UCSD-AML1 (cell line): ENCODE measurements at regions not wholly inside any gene's neighbourhood (a gene's known extent, or its start where the extent isn't known, plus 50 kb on each side); places are given as distances from the start of the nearest gene placed in this dataset.
"Not testable (repeated sequence)": the region's sequence is repeated elsewhere in the genome, so short reads cannot be mapped to it uniquely, and the experiment has no call there.

Experiments
- DNase-seq: peaks from one replicate; lab custom pipeline; 2025; ENCODE audit not compliant: unreplicated experiment; lab: John Stamatoyannopoulos, UW

DNA sequence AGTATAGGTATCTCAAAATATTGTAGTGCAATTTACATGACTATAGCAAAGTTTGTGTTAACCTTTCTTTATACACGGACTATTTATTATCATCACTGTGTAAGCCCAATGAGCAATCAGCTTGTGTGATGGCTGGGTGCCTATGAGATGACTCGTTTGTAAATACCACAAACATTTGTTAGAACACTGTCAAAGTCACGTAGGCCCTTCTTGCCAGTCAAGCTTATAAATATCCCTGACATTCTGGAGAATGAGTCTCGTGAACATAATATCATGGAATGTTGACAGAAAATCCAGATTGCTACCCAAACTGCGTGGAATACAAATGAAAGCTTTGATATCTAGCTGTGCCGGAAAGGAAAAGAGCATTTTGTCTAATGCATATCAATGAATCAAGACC, 648.3 kb upstream of the MDGA2 start:
- DNase-seq, result no peak

DNA sequence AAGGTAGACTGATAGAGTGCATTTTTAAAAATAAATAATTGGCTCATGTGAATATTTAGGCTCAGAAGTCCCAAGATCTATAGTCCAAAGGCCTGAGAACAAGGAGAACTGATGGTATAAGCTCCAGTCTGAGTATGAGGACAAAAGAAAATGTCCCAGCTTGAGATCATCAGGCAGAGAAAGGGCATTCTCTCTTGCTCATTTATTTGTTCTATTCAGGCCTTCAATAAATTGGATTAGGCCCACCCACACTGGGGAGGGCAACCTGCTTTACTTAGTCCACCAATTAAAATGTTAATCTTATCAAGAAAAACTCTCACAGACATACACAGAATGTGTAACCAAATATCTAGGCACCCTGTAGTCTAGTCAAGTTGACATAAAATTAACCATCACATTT, 644.4 kb upstream of the MDGA2 start:
- no peak for DNase-seq

DNA sequence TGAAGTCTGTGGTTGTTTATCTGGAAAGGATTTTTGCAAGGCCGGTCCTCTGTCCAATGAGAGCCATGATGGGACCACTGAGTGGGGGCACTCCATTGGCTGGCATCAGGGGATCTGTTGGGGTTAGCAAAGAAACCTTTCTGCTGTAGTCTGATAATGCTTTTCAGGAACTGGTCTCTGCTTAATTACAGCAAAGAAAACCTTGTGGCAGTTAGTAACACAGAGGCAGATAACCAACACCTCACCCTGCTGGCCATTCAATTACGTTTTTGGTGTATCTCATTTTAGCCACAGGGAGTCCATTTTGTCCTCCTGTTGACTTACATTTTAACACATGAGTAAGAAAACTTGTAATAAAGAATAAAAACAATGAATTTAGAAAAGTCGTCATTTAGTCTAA, 629.3 kb upstream of the MDGA2 start:
- no peak for DNase-seq

DNA sequence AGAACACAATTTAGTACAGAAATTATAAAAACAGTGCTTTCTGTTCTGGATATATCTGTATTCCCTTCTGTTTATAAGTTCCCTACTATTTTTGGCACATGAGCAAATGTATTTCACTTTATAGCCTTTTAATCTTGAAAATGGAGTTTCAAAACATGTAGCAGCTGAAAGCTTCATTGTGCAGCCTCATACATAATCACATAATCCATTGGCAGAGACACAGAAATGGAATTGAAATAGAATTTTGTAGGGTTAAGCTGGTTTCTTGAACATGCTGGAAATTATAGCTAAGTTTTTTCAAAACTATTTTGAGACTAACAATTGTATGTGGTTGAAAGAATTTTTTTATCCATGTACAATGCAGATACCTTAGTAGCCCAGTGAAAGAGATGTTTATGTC, 614.3 kb upstream of the MDGA2 start:
- no peak for DNase-seq

DNA sequence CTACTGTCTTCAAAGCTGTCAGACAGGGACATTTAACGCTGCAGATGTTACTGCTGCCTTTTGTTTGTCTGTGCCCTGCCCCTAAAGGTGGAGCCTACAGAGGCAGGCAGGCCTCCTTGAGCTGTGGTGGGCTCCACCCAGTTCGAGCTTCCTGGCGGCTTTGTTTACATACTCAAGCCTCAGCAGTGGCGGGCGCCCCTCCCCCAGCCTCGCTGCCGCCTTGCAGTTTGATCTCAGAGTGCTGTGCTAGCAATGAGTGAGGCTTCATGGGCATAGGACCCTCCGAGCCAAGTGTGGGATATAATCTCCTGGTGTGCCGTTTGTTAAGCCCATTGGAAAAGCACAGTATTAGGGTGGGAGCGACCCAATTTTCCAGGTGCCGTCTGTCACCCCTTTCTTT, 609.8 kb upstream of the MDGA2 start:
- not testable (repeated sequence) for DNase-seq

DNA sequence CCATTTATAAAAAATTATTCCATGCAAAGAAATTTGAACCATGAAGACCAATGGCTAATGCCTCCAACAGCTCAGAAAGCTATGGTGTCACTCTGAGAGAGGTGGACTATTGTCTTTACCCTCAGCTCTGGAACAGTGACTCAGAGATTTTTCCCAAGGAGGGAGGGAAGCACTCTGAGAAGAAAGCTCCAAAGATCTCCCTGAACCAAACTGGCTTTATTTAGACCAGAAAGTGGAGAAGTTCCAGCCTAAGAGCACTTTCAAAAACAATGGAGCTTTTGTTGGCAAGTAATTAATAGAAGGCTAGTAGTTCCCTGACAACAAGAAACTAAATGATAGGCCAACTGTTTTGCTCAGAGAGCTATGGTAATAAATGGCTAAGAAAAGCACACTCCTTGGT, 599.9 kb upstream of the MDGA2 start:
- no peak for DNase-seq

DNA sequence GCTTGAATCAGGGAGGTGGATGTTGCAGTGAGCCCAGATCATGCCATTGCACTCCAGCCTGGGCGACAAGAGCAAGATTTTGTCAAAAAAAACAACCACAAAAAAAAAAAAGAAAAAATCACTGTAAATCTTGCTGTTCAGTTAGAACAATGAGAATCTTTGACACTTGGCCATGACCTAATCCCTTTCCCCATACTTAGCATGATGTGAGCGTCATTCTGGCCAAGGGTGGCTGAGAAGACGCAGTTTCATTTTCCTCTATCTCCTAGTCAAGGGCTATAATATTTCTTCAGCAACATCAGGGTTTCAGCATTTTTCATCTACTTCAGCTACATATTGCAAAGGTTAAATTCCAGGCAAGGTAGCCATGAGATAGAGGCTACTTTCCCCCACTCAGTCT, 599.4 kb upstream of the MDGA2 start:
- DNase-seq, result no peak

DNA sequence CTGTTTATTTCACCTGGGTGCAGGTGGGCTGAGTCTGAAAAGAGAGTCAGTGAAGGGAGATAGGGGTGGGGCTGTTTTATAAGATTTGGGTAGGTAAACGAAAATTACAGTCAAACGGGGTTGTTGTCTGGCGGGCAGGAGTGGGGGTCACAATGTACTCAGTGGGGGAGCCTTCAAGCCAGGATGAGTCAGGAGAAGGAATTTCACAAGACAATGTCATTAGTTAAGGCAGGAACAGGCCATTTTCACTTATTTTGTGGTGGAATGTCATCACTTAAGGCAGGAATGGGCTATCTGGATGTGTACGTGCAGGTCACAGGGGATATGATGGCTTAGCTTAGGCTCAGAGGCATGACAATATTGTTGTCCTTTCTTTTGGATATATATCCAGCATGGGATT, 592.5 kb upstream of the MDGA2 start:
- DNase-seq, result not testable (repeated sequence)

DNA sequence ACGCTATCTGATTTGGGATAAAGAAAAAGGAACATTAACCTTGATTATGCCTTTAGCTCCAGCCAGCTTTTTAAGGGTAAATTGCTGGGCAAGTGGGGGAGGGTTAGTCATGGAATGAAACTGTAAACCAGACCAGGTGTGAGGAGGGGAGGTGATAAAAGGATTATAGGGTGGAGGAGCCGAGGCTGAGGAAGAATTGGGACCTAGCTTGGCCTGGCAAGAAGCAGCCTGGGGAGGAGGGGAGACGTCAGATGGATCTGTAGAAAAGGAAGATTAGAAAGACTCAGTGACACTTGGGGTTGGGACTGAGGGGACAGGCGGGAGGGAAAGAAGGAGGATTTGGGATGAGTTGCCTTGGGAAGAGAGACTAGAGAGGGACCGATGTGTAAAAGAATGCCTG, 590.8 kb upstream of the MDGA2 start:
- not testable (repeated sequence) for DNase-seq

DNA sequence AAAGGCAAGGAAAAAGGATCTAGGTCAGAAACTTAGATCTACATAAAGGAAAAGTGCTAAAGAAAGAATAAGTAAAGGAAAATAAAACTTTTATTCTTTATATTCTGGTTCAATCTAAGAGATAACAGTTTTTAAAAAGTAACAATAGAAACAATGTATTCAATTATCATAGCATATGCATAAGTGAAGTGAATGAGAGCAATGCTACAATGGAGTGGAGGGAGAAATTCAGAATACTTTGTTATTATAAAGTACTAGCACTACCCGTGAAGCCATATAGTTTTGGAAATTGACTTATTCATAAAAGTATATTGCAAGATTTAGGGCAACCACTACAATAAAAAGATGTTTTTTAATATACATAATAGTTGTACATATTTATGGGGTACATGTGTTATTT, 586.0 kb upstream of the MDGA2 start:
- no peak for DNase-seq

DNA sequence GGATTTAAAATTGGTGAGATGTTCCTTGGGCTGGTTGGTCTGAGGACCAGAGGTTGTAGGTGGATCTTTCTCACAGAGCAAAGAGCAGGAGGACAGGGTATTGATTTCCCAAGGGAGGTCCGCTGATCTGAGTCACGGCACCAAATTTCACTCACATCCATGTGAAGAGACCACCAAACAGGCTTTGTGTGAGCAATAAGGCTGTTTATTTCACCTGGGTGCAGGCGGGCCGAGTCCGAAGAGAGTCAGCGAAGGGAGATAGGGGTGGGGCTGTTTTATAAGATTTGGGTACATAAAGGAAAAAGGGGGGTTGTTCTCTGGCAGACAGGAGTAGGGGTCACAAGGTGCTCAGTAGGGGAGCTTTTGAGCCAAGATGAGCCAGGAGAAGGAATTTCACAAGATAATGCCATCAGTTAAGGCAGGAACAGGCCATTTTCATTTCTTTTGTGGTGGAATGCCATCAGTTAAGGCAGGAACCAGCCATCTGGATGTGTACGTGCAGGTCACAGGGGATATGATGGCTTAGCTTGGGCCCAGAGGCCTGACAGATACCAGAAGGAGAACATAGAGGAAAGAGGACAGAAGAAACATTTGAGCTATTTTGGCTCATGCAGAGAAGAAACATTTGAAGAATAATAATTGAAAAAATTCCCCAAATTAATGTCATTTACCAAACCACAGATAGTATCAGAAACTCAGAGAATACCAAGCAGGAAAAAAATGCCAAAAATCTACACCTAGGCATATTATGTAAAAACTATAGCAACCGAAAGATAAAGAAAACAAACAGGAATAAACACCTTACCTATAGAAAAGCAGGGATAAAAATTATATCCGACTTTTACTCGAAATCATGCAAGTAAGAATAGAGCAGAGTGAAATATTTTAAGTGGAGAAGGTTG, 585.2 kb upstream of the MDGA2 start:
- not testable (repeated sequence) for DNase-seq

DNA sequence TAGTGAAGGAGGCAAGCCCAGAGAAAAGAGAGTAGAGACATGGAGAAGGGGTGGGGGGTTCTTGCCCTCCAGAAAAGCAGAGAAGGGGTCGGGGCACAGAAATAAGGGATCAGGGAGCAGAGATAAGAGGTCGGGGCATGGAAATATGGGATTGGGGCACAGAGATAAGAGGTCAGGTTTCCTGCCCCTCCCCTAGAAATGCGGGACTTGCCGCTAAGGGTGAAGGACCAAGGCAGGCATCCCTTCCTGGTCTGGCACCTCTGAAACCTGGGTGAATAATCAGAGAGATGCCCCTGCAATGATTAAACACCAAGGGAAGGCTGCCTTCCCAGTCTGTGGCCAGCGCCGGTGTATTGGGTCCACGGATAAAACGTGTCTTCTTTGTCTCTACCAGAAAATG, 584.5 kb upstream of the MDGA2 start:
- not testable (repeated sequence) for DNase-seq

DNA sequence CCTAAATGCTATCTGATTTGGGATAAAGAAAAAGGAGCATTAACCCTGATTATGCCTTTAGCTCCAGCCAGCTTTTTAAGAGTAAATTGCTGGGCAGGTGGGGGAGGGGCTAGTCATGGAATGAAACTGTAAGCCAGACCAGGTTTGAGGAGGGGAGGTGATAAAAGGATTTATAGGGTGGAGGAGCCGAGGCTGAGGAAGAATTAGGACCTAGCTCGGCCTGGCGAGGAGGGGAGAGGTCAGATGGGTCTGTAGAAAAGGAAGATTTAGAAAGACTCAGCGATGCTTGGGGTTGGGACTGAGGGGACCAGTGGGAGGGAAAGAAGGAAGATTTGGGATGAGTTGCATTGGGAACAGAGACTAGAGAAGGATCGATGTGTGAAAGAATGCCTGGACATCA, 583.8 kb upstream of the MDGA2 start:
- not testable (repeated sequence) for DNase-seq

DNA sequence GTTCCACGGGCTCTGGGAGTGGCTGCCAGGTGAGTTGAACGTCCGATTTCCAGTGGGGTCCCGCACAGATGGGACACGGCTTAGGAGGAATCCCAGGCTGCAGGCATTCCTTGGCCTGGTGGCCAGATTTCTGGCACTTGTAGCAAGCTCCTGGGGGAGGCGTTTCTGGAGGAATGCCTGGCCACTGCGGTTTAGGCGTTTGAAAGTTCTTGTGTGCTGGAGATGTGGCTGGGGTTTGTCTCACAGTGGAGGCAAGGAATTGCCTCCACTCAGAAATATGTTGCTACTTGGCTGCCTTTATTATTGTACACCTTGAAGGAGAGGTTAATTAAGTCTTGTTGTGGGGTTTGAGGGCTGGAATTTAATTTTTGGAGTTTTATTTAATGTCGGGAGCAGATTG, 583.3 kb upstream of the MDGA2 start:
- DNase-seq, result not testable (repeated sequence)

DNA sequence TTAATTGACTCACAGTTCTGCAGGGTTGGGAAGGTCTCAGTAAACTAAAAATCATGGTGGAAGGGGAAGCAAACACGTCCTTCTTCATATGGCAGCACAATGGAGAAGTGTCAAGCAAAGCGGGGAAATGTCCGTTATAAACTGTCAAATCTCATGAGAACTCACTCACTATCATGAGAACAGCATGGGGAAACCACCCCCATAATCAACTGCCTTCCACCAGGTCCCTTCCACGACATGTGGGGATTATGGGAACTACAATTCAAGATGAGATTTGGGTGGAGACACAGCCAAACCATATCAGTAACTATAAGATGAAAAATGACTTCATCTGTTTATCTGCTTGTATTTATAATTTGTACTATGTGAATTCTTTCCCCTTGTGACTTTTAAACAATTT, 577.6 kb upstream of the MDGA2 start:
- no peak for DNase-seq

DNA sequence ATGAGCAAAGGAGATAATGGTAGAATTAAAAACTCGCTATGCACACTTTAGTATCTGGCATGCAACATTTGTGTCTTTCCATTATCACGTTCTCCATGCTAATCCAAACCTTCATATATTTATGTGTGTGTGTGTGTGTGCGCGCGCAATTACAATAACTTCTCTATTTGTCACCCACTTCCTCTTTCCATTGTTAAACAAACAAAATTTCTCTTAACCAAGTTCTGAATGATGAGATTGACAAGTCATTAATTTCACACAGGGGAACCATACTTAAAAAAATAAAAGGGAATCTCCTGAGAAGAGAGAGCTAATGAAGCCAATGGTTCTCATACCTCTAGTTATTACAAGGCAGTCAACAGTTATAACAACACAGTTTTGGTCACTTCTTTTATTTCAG, 575.9 kb upstream of the MDGA2 start:
- DNase-seq, result no peak

DNA sequence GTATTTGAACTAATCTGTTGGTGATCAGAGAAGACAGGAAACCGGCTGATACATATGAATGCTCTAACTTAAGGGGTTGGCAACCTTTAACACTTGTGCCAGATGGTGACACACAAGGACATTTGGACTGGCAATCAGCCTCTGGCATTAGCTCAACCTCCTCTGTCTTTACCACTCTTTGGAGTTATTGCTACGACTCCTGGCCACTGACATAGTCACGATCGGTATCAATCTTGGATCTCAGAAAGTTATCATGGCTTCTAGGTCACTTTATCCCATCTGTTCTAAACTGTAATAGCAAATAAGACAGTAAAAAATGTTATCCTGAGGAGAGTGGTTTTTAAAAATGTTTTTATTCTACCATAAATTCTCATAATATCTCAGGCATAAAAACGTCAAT, 575.2 kb upstream of the MDGA2 start:
- no peak for DNase-seq

DNA sequence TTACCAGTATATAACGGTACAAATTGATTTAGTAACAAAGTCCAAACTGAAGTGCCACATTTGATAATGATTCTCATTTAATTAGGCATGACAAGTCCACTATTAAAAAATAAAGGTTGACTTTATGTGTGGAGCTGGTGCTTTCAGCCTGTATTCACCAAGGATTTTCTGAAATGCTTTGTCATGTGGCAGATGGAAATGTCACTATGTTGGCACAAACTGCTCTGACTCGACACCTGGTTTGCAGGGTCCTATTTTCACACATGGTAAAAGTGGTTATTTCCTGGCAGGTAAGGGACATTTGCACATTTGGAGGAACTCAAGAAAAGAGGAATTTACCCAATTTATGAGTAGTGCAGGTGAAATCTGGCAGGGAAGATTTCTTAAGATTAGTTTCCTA, 572.6 kb upstream of the MDGA2 start:
- DNase-seq, result no peak

DNA sequence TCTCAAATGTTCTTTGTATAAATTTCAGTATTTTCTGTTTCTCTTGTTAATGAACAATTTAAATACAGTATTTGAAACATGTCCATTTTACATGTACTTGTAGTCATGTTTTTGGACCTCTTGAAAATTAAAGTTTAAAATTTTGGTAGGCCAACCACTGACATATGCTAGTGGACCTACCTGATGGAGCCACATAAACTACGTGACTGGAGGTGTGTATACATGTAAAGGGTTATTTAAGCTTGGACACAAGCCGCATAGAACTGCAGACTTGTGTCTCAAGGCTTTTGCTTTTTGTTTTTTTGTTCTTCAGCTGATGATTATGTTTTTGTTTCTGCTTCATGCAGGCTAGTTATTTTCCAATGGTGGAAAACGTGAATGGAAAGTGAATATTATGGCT, 568.5 kb upstream of the MDGA2 start:
- DNase-seq, result no peak

DNA sequence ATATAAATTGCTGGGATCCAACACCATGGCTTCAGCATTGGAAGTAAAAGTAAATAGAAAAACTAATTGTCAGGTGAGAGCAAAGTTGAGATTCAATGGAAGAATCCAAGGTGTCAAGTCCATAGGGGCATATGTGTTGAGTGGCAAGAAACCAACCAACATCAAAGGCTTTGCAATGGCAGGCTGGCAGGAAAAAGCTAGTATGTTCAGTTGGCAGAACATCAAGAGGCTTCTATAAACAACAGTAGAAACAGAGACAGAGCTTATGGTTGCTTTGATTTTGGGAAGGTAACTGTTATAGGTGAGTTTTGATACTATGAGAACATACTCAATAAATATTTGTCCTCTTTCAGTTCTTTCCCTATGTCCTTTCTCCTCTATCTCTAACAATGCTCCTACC, 553.7 kb upstream of the MDGA2 start:
- no peak for DNase-seq

DNA sequence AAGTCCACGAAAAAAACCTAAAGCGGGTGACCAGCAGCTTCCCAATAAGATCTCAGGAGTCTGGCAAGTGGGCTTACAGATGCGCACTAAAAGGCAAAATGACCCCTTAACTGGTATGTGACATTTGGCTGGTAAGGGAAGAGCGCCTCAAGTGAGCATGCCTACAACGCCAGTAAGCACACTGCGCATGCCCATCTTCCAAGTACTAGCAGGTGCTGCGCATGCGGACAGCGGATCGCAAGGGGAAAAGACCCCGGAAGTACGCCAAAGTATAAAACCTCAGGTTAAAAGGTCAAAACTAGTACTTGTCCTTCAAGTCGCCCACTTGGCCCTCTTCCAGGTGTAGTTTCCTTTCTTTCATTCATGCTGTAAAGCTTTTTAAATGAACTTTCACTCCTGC, 518.5 kb upstream of the MDGA2 start:
- DNase-seq, result no peak

DNA sequence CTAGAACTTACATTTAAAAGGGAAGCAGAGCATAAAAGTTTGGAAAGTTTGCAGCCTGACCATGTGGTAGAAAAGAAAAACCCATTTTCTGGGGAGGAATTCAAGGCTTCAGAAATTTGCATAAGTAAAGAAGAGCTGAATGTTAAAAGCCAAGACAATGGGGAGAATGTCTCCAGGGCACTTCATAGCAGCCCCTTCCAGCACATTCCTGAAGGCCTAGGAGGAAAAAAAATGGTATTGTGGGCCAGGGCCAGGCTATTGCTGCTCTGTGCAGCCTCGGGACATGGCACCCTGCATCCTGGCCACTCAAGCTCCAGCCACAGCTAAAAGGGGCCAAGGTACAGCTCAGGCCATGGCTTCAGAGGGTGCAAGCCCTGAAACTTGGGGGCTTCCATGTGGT, 474.2 kb upstream of the MDGA2 start:
- not testable (repeated sequence) for DNase-seq

DNA sequence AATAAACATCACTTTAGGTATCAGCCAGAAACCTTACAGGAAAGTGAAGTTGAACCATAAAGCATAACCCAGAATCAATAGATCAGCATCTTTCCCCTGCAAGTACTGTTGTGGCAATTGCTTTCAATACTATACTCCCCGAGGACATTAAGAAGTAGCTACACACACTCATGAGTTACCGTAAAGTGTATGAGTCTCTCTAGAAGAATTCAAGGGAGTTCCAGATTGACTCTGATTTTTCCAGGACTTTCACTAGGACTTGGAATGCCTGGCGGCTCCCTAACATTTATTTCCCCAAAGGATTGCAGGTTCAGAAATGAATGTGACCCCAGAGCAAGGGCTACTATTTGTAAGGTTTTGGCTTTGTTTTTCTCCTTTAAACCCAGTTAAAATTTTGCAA, 465.4 kb upstream of the MDGA2 start:
- DNase-seq, result no peak
